Gastrocnemius medialis (tissue), 4 donors: ENCODE measurements at regions not wholly inside any gene's neighbourhood (a gene's known extent, or its start where the extent isn't known, plus 50 kb on each side); places are given as distances from the start of the nearest gene placed in this dataset.

Source experiments
- POLR2A ChIP-seq, 2 donors: fragments of 450-650 bp; IDR thresholded peaks; one replicate each; pipeline ENCODE4 v1.6.1; 2017; ENCODE audit warnings: antibody characterized with exemption in 2 of 2, mild to moderate bottlenecking in 2 of 2, moderate library complexity in 2 of 2
- TF ChIP-seq, protein P1 (sequence below), 5 experiments: fragments of 450-650 bp in 3 of 5; fragments of 200-600 bp in 2 of 5; sonication (generic) in 2 of 5; IDR thresholded peaks in 4 of 5; conservative IDR thresholded peaks in 1 of 5; 1 replicate in 4 of 5; 2 replicates in 1 of 5; pipeline ENCODE4 v1.5.1; 2016 to 2019; ENCODE audit warnings: antibody characterized with exemption in 5 of 5, mild to moderate bottlenecking in 3 of 5, moderate library complexity in 3 of 5

DNA sequence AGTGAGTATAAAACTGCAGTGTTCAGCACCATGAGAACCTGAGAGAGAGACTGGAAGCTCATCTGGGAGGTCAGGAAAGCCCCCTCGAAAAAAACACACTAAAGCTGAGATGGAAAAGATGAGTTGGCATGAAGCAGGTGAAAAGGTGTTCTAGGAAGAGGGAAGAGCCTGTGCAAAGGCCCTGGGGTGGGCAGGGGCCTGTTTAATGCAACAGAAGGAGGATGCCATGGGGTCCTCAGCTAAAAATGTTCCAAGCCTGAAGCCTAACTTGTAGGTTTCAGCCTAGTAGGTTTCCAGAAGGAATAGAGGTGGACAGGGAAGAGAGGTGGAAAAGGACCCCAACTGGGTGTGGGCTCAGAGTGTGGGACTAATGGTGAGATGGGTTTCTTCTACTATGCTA, 242.3 kb upstream of the ZFHX3 start:
- TF ChIP-seq, protein P1, sequence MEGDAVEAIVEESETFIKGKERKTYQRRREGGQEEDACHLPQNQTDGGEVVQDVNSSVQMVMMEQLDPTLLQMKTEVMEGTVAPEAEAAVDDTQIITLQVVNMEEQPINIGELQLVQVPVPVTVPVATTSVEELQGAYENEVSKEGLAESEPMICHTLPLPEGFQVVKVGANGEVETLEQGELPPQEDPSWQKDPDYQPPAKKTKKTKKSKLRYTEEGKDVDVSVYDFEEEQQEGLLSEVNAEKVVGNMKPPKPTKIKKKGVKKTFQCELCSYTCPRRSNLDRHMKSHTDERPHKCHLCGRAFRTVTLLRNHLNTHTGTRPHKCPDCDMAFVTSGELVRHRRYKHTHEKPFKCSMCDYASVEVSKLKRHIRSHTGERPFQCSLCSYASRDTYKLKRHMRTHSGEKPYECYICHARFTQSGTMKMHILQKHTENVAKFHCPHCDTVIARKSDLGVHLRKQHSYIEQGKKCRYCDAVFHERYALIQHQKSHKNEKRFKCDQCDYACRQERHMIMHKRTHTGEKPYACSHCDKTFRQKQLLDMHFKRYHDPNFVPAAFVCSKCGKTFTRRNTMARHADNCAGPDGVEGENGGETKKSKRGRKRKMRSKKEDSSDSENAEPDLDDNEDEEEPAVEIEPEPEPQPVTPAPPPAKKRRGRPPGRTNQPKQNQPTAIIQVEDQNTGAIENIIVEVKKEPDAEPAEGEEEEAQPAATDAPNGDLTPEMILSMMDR (IDR thresholded peaks at IDR 0.05 in 4 of 5, conservative IDR thresholded peaks at IDR 0.05 in 1 of 5) = no peak
- no peak for TF ChIP-seq POLR2A (IDR thresholded peaks at IDR 0.05)
